HepG2 (cell line): ENCODE measurements at regions not wholly inside any gene's neighbourhood (a gene's known extent, or its start where the extent isn't known, plus 50 kb on each side); places are given as distances from the start of the nearest gene placed in this dataset.

ENCODE experiments used
- ATAC-seq: fragments of 200-7000 bp; cut with Tn5 transposase; 3 replicates; pipeline ENCODE4 v1.9.1; 2020; ENCODE audit warnings: mild to moderate bottlenecking, moderate library complexity
- BruUV-seq: library from RNA; stranded (reverse); fragments of 400-500 nt; replicated peaks from 2 replicates; lab custom pipeline; 2021; lab: Mats Ljungman, UMichigan
- CTCF ChIA-PET: fragments of 300-600 bp; formaldehyde crosslinking; extraction: SDS; loops from one replicate; lab custom pipeline; 2021; ENCODE audit warnings: low total read pairs, inconsistent platforms, low intra/inter-chr PET ratio; lab: Yijun Ruan, JAX
- POLR2A ChIA-PET: fragments of 350-600 bp; sonication (Branson Sonifier 250); formaldehyde crosslinking; loops from one replicate; lab custom pipeline; 2020; ENCODE audit warnings: antibody characterized with exemption, inconsistent platforms; lab: Yijun Ruan, JAX
- DNase-seq: peaks from one replicate; pipeline ENCODE4 v3.0.0-alpha.2; 2015; ENCODE audit warnings: low spot score
- FAIRE-seq: peaks from 3 replicates; lab custom pipeline; 2011; peaks lifted over from hg19 to GRCh38; lab: Jason Lieb, UNC
- H2AFZ ChIP-seq: one replicate; pipeline ENCODE4 v1.6.1; 2011; ENCODE audit warnings: low read length, inconsistent platforms
- H3K27ac ChIP-seq: fragments of 300-600 bp; 3 replicates; pipeline ENCODE4 v1.8.0; 2011; ENCODE audit warnings: mixed run types, mild to moderate bottlenecking, mixed read lengths, low read length, inconsistent platforms; ENCODE audit not compliant: insufficient read depth; ENCODE audit errors: extremely low read length
- H3K27me3 ChIP-seq, 2 experiments: fragments of 200-600 bp in 1 of 2; 2 replicates in 1 of 2; 3 replicates in 1 of 2; pipeline versions ENCODE4 v1.6.0 to v1.8.0; 2011; ENCODE audit warnings: low read length in 2 of 2, mild to moderate bottlenecking in 2 of 2, moderate library complexity in 2 of 2, inconsistent platforms in 1 of 2; ENCODE audit not compliant: insufficient read depth in 2 of 2, control insufficient read depth in 1 of 2
- H3K36me3 ChIP-seq, 2 experiments: fragments of 200-600 bp in 1 of 2; replicated peaks in 1 of 2; 2 replicates in 1 of 2; 3 replicates in 1 of 2; pipeline versions ENCODE4 v1.5.1 to v1.8.0; 2011; ENCODE audit warnings: low read length in 2 of 2, inconsistent platforms in 1 of 2; ENCODE audit not compliant: insufficient read depth in 2 of 2, control insufficient read depth in 1 of 2
- H3K4me1 ChIP-seq: 2 replicates; pipeline ENCODE4 v1.5.1; 2012; ENCODE audit warnings: low read length, inconsistent platforms; ENCODE audit not compliant: insufficient read depth
- H3K4me2 ChIP-seq: 2 replicates; pipeline ENCODE4 v1.6.0; 2011; ENCODE audit warnings: low read depth, low read length, inconsistent platforms
- H3K4me3 ChIP-seq, 3 experiments: fragments of 200-600 bp in 1 of 3; sonication (generic), shearing (Covaris generic) in 1 of 3; replicated peaks in 1 of 3; 2 replicates each; pipeline ENCODE4 v1.5.1; 2011 to 2016; ENCODE audit warnings: low read length in 3 of 3, inconsistent platforms in 2 of 3, low read depth in 2 of 3, mild to moderate bottlenecking in 2 of 3, control low read depth in 1 of 3, mixed read lengths in 1 of 3; ENCODE audit not compliant: insufficient read depth in 1 of 3
- H3K79me2 ChIP-seq: one replicate; pipeline ENCODE4 v1.6.1; 2011; ENCODE audit warnings: low read length, inconsistent platforms; ENCODE audit not compliant: insufficient read depth
- H3K9ac ChIP-seq: 2 replicates; pipeline ENCODE4 v1.6.0; 2011; ENCODE audit warnings: mild to moderate bottlenecking, low read depth, low read length, inconsistent platforms; ENCODE audit not compliant: insufficient read depth
- H3K9me3 ChIP-seq: 2 replicates; pipeline ENCODE4 v1.5.1; 2012; ENCODE audit warnings: mild to moderate bottlenecking, low read length
- H4K20me1 ChIP-seq: 2 replicates; pipeline ENCODE4 v1.6.0; 2011; ENCODE audit warnings: inconsistent platforms, mild to moderate bottlenecking, low read length, moderate library complexity; ENCODE audit not compliant: insufficient read depth
- BATF2 ChIP-seq: sonication (generic); formaldehyde crosslinking; IDR thresholded peaks from 2 replicates; pipeline ENCODE4 v1.8.0; 2022; ENCODE audit warnings: mild to moderate bottlenecking, missing genetic modification reagents, moderate library complexity
- BCLAF1 ChIP-seq: fragments of 450-650 bp; IDR thresholded peaks from 2 replicates; pipeline ENCODE4 v1.6.1; 2017; ENCODE audit warnings: mild to moderate bottlenecking
- BORCS8-MEF2B ChIP-seq: sonication (generic); formaldehyde crosslinking; IDR thresholded peaks from 2 replicates; pipeline ENCODE4 v1.8.0; 2022; ENCODE audit warnings: mild to moderate bottlenecking, missing genetic modification reagents
- ETV6 ChIP-seq: sonication (generic); formaldehyde crosslinking; conservative IDR thresholded peaks from 2 replicates; pipeline ENCODE4 v1.4.0; 2020; ENCODE audit warnings: missing genetic modification reagents
- FOXK1 ChIP-seq: sonication (generic); formaldehyde crosslinking; IDR thresholded peaks from 2 replicates; pipeline ENCODE4 v1.4.0; 2020; ENCODE audit warnings: low read depth, missing genetic modification reagents, borderline replicate concordance
- HNRNPL ChIP-seq: fragments of 200-400 bp; formaldehyde crosslinking; IDR thresholded peaks from 2 replicates; pipeline ENCODE4 v1.6.1; 2017; ENCODE audit warnings: mild to moderate bottlenecking, low read depth, low read length
- MED1 ChIP-seq: sonication (generic); formaldehyde crosslinking; IDR thresholded peaks from 2 replicates; pipeline ENCODE4 v1.4.0; 2020; ENCODE audit warnings: missing genetic modification reagents
- NR1H2 ChIP-seq: sonication (generic); formaldehyde crosslinking; IDR thresholded peaks from 2 replicates; pipeline ENCODE4 v1.8.1; 2022; ENCODE audit warnings: low read depth, missing genetic modification reagents, borderline replicate concordance
- NR2F2 ChIP-seq: IDR thresholded peaks from 2 replicates; pipeline ENCODE4 v1.6.1; 2012; ENCODE audit warnings: low read depth, inconsistent platforms, borderline replicate concordance
- PAF1 ChIP-seq: IDR thresholded peaks from 2 replicates; pipeline ENCODE4 v1.6.1; 2016; ENCODE audit warnings: missing genetic modification reagents, missing compliant biosample characterization
- POLR2G ChIP-seq: fragments of 200-400 bp; formaldehyde crosslinking; IDR thresholded peaks from 2 replicates; pipeline ENCODE4 v1.6.1; 2018; ENCODE audit warnings: mild to moderate bottlenecking, low read depth, low read length, moderate library complexity
- SSRP1 ChIP-seq: IDR thresholded peaks from 2 replicates; pipeline ENCODE4 v1.6.1; 2016; ENCODE audit warnings: control low read depth
- ZFP90 ChIP-seq: sonication (generic); formaldehyde crosslinking; IDR thresholded peaks from 2 replicates; pipeline ENCODE4 v1.8.0; 2022; ENCODE audit warnings: missing genetic modification reagents, mild to moderate bottlenecking, inconsistent platforms, borderline replicate concordance
- ZNF33B ChIP-seq: sonication (generic); formaldehyde crosslinking; IDR thresholded peaks from 2 replicates; pipeline ENCODE4 v1.5.1; 2020; ENCODE audit warnings: mild to moderate bottlenecking, missing genetic modification reagents
- ZNF446 ChIP-seq: sonication (generic); formaldehyde crosslinking; IDR thresholded peaks from 2 replicates; pipeline ENCODE4 v1.5.0; 2020; ENCODE audit warnings: mild to moderate bottlenecking, missing genetic modification reagents
- ZNF569 ChIP-seq: sonication (generic); formaldehyde crosslinking; IDR thresholded peaks from 2 replicates; pipeline ENCODE4 v1.5.0; 2020; ENCODE audit warnings: mild to moderate bottlenecking, missing genetic modification reagents, moderate library complexity, borderline replicate concordance
- ZNF7 ChIP-seq: IDR thresholded peaks from 2 replicates; pipeline ENCODE4 v1.6.1; 2016; ENCODE audit warnings: missing biosample characterization, missing genetic modification reagents
- ZNF761 ChIP-seq: sonication (generic); formaldehyde crosslinking; conservative IDR thresholded peaks from 2 replicates; pipeline ENCODE4 v1.4.0; 2020; ENCODE audit warnings: mild to moderate bottlenecking, missing genetic modification reagents
- WGBS: methylation state at CpG from one replicate; pipeline ENCODE4 v1.1.6; 2017; ENCODE audit warnings: low lambda C conversion rate; 5-methylcytosine and 5-hydroxymethylcytosine counted together
- in situ Hi-C: cut with HindIII; loops from 2 replicates; pipeline ENCODE4 v1.10.0; 2017; ENCODE audit warnings: low pct_unique_long_range_greater_than_20kb; ENCODE audit not compliant: extremely low pct_ligation_motif_present
- intact Hi-C: fragments of 100-400 bp; cut with micrococcal nuclease; formaldehyde crosslinking; loops from one replicate; pipeline ENCODE4 v1.10.0; 2022; ENCODE audit not compliant: unreplicated experiment
- TF ChIP-seq, protein P1 (sequence below): sonication (generic); formaldehyde crosslinking; conservative IDR thresholded peaks from 2 replicates; pipeline ENCODE4 v1.8.0; 2022; ENCODE audit warnings: mild to moderate bottlenecking, moderate library complexity, missing genetic modification reagents
- TF ChIP-seq, protein P2 (sequence below): sonication (generic); formaldehyde crosslinking; IDR thresholded peaks from 2 replicates; pipeline ENCODE4 v1.8.1; 2023; ENCODE audit warnings: missing genetic modification reagents, inconsistent platforms, borderline replicate concordance

GRCh38 chr3:43810797-43811196, 120.1 kb downstream of the ABHD5 start:
- no TSS peak for BruUV-seq
- no peak for ATAC-seq
- intact Hi-C loops (no loop called here), in situ Hi-C loops (no loop called here)
- Histone ChIP-seq H3K27ac (no peak overlapping the region), H3K4me2 (no peak overlapping the region), H3K27me3 (peaks cover 0 to 4% of the 10 kb centered on the region in 2 experiments; a peak in 1 of 5 replicates), H3K9ac (no peak overlapping the region), H3K4me1 (no peaks in the 10 kb centered on the region), H3K79me2 (no peaks in the 10 kb centered on the region), H3K4me3 (no peak overlapping the region), H3K9me3 (no peaks in the 10 kb centered on the region), H2AFZ (no peak overlapping the region), H3K36me3 (no peaks in the 10 kb centered on the region), H4K20me1 (no peaks in the 10 kb centered on the region)
- no peak for FAIRE-seq
- DNase-seq: no peak
- TF ChIP-seq ZNF7 (CRISPR knock-in tag) (no peak), BORCS8-MEF2B (no peak), NR1H2 (CRISPR knock-in tag) (no peak), ZNF446 (CRISPR knock-in tag) (no peak), FOXK1 (CRISPR knock-in tag) (no peak), ZFP90 (no peak), ETV6 (CRISPR knock-in tag) (no peak), NR2F2 (no peak), MED1 (CRISPR knock-in tag) (no peak), POLR2G (no peak), PAF1 (CRISPR knock-in tag) (no peak), BATF2 (no peak), ZNF33B (CRISPR knock-in tag) (no peak), SSRP1 (CRISPR knock-in tag) (no peak), HNRNPL (no peak), ZNF569 (no peak), ZNF761 (no peak), BCLAF1 (no peak)
- TF ChIP-seq, protein P1, sequence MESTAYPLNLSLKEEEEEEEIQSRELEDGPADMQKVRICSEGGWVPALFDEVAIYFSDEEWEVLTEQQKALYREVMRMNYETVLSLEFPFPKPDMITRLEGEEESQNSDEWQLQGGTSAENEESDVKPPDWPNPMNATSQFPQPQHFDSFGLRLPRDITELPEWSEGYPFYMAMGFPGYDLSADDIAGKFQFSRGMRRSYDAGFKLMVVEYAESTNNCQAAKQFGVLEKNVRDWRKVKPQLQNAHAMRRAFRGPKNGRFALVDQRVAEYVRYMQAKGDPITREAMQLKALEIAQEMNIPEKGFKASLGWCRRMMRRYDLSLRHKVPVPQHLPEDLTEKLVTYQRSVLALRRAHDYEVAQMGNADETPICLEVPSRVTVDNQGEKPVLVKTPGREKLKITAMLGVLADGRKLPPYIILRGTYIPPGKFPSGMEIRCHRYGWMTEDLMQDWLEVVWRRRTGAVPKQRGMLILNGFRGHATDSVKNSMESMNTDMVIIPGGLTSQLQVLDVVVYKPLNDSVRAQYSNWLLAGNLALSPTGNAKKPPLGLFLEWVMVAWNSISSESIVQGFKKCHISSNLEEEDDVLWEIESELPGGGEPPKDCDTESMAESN (CRISPR knock-in tag): no peak
- TF ChIP-seq, protein P2, sequence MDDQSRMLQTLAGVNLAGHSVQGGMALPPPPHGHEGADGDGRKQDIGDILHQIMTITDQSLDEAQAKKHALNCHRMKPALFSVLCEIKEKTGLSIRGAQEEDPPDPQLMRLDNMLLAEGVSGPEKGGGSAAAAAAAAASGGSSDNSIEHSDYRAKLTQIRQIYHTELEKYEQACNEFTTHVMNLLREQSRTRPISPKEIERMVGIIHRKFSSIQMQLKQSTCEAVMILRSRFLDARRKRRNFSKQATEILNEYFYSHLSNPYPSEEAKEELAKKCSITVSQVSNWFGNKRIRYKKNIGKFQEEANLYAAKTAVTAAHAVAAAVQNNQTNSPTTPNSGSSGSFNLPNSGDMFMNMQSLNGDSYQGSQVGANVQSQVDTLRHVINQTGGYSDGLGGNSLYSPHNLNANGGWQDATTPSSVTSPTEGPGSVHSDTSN (CRISPR knock-in tag): no peak
- ChIA-PET POLR2A (no interaction called here), CTCF (no interaction called here)
- 25% methylated on average over 2 of the region's 2 CpGs for WGBS
